ENCODE measurements at regions not wholly inside any gene's neighbourhood (a gene's known extent, or its start where the extent isn't known, plus 50 kb on each side); places are given as distances from the start of the nearest gene placed in this dataset.
"Not testable (repeated sequence)": the region's sequence is repeated elsewhere in the genome, so short reads cannot be mapped to it uniquely, and the experiment has no call there.

GRCh38 chr12:86985298-86985697 is 729.1 kb upstream of the MGAT4C start:
- TF ChIP-seq CTCF (IDR thresholded peaks at IDR 0.05; ENCODE audit: low read depth, low read length, missing control alignments) = no peak
- no peak overlapping the region for H3K4me3 ChIP-seq (replicated peaks; ENCODE audit: low read depth, low read length)
- DNase-seq (ENCODE audit: extremely low read depth, low read depth) = no peak

GRCh38 chr12:86970595-86970994 is 714.4 kb upstream of the MGAT4C start:
- H3K4me3 ChIP-seq (replicated peaks; ENCODE audit: low read depth, low read length); DNase-seq (ENCODE audit: extremely low read depth, low read depth): not testable (repeated sequence)

DNA sequence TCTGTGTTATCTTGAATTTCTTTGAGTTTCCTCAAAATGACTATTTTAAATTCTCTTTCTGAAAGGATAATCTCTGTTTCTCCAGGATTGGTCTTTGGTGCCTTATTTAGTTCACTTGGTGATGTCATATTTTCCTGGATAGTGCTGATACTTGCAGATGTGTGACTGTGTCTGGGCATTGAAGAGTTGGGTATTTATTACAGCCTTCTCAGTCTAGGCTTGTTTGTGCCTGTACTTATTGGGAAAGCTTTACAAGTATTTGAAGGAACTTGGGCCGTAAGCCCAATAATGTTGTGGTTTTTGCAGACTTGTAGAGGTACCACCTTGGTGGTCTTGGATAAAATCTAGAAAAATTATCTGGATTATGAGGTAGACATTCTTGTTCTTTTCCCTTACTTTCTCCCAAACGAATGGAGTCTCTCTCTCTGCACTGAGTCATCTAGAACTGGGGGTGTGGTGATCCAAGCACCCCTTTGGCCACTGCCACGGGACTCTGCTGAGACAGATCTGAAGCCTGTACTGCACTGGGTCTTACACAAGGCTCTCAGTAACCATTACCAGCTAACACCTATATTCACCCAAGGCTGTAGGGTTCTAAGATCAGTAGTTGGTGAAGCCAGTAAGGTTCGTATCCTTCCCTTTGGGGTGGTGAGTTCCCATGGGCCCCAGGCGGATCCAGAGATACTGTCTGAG is 703.7 kb upstream of the MGAT4C start:
- no peak for TF ChIP-seq CTCF (IDR thresholded peaks at IDR 0.05; ENCODE audit: low read depth, low read length, missing control alignments)
- DNase-seq (ENCODE audit: extremely low read depth, low read depth) = no peak

GRCh38 chr12:86950444-86950843 is 694.3 kb upstream of the MGAT4C start:
- TF ChIP-seq CTCF (IDR thresholded peaks at IDR 0.05; ENCODE audit: low read depth, low read length, missing control alignments) = no peak
- no peak overlapping the region for H3K4me3 ChIP-seq (replicated peaks; ENCODE audit: low read depth, low read length)
- no peak for DNase-seq (ENCODE audit: extremely low read depth, low read depth)

More for the DNA sequence above, 703.7 kb upstream of the MGAT4C start:
- H3K4me3 ChIP-seq (replicated peaks; ENCODE audit: low read depth, low read length) = no peak overlapping the region

- no peak for DNase-seq (ENCODE audit: extremely low read depth, low read depth)
- no peak overlapping the region for H3K4me3 ChIP-seq (replicated peaks; ENCODE audit: low read depth, low read length)
- TF ChIP-seq CTCF (IDR thresholded peaks at IDR 0.05; ENCODE audit: low read depth, low read length, missing control alignments) = no peak
Measured at GRCh38 chr12:86950043-86950442, 693.9 kb upstream of the MGAT4C start.

- TF ChIP-seq CTCF (IDR thresholded peaks at IDR 0.05; ENCODE audit: low read depth, low read length, missing control alignments) = no peak
- no peak overlapping the region for H3K4me3 ChIP-seq (replicated peaks; ENCODE audit: low read depth, low read length)
- DNase-seq (ENCODE audit: extremely low read depth, low read depth) = no peak
Measured at GRCh38 chr12:86948851-86949250, 692.7 kb upstream of the MGAT4C start.

- TF ChIP-seq CTCF (IDR thresholded peaks at IDR 0.05; ENCODE audit: low read depth, low read length, missing control alignments) = no peak
- no peak overlapping the region for H3K4me3 ChIP-seq (replicated peaks; ENCODE audit: low read depth, low read length)
- DNase-seq (ENCODE audit: extremely low read depth, low read depth) = no peak
Measured at GRCh38 chr12:86945685-86946196, 689.5 kb upstream of the MGAT4C start.

- not testable (repeated sequence) for H3K4me3 ChIP-seq (replicated peaks; ENCODE audit: low read depth, low read length); DNase-seq (ENCODE audit: extremely low read depth, low read depth)
Measured at GRCh38 chr12:86944197-86944819, 688.1 kb upstream of the MGAT4C start.

Data from HFF-Myc (cell line).